GM23338 (cell line): ENCODE measurements at regions not wholly inside any gene's neighbourhood (a gene's known extent, or its start where the extent isn't known, plus 50 kb on each side); places are given as distances from the start of the nearest gene placed in this dataset.

Experiments
- ATAC-seq: fragments of 200-7000 bp; cut with Tn5 transposase; 3 replicates; pipeline ENCODE4 v1.9.1; 2020
- DNase-seq: peaks from one replicate; pipeline ENCODE4 v3.0.0-alpha.2; 2015; ENCODE audit warnings: low spot score
- H2AFZ ChIP-seq: fragments of 200-600 bp; sonication (generic); 2 replicates; pipeline ENCODE4 v1.8.0; 2016; ENCODE audit warnings: antibody characterized with exemption, mild to moderate bottlenecking, moderate library complexity
- H3F3A ChIP-seq: fragments of 200-600 bp; sonication (generic); replicated peaks from 2 replicates; pipeline ENCODE4 v1.8.0; 2017; ENCODE audit warnings: antibody characterized with exemption, mixed run types, low read depth
- H3K27ac ChIP-seq: fragments of 200-600 bp; sonication (generic); 2 replicates; pipeline ENCODE4 v1.6.1; 2016; ENCODE audit warnings: low read depth
- H3K27me3 ChIP-seq: fragments of 200-600 bp; sonication (generic); 2 replicates; pipeline ENCODE4 v1.8.0; 2016; ENCODE audit warnings: mild to moderate bottlenecking, mixed run types, moderate library complexity; ENCODE audit not compliant: insufficient read depth
- H3K36me3 ChIP-seq: fragments of 200-600 bp; sonication (generic); 2 replicates; pipeline ENCODE4 v1.8.0; 2016; ENCODE audit warnings: mild to moderate bottlenecking; ENCODE audit not compliant: insufficient read depth
- H3K4me1 ChIP-seq: fragments of 200-600 bp; sonication (generic); 2 replicates; pipeline ENCODE4 v1.8.0; 2016; ENCODE audit warnings: mild to moderate bottlenecking, moderate library complexity; ENCODE audit not compliant: insufficient read depth
- H3K4me2 ChIP-seq: fragments of 200-600 bp; sonication (generic); 2 replicates; pipeline ENCODE4 v1.7.1; 2017; ENCODE audit warnings: mixed run types
- H3K4me3 ChIP-seq: fragments of 200-600 bp; sonication (generic); 2 replicates; pipeline ENCODE4 v1.6.1; 2016; ENCODE audit warnings: mixed run types
- H3K79me2 ChIP-seq: fragments of 200-600 bp; sonication (generic); replicated peaks from 2 replicates; pipeline ENCODE4 v1.8.0; 2017; ENCODE audit warnings: mild to moderate bottlenecking; ENCODE audit not compliant: insufficient read depth
- H3K9me2 ChIP-seq: fragments of 200-600 bp; sonication (generic); 2 replicates; pipeline ENCODE4 v1.8.0; 2017; ENCODE audit not compliant: insufficient read depth
- H4K20me1 ChIP-seq: fragments of 200-600 bp; sonication (generic); replicated peaks from 2 replicates; pipeline ENCODE4 v1.8.0; 2017; ENCODE audit warnings: mild to moderate bottlenecking; ENCODE audit not compliant: insufficient read depth
- H3K27ac Mint-ChIP-seq: 2 replicates; pipeline ENCODE4 v1.8.0; 2020; ENCODE audit warnings: inconsistent platforms, mild to moderate bottlenecking, moderate library complexity, mixed read lengths
- H3K27me3 Mint-ChIP-seq: 3 replicates; pipeline ENCODE4 v1.8.0; 2022; ENCODE audit warnings: low read depth, mild to moderate bottlenecking, moderate library complexity, mixed read lengths, inconsistent platforms; ENCODE audit not compliant: insufficient read depth, poor library complexity
- H3K36me3 Mint-ChIP-seq: 3 replicates; pipeline ENCODE4 v1.8.0; 2021; ENCODE audit warnings: low read depth, mild to moderate bottlenecking, inconsistent platforms, moderate library complexity, mixed read lengths
- H3K4me1 Mint-ChIP-seq: 3 replicates; pipeline ENCODE4 v1.8.0; 2020; ENCODE audit warnings: mild to moderate bottlenecking, inconsistent platforms, mixed read lengths
- H3K4me3 Mint-ChIP-seq: 3 replicates; pipeline ENCODE4 v1.8.0; 2021; ENCODE audit warnings: moderate library complexity, mild to moderate bottlenecking, inconsistent platforms, mixed read lengths
- H3K9me3 Mint-ChIP-seq: 3 replicates; pipeline ENCODE4 v1.8.0; 2020; ENCODE audit warnings: moderate library complexity, mild to moderate bottlenecking, inconsistent platforms, mixed read lengths
- CREB1 ChIP-seq: fragments of 250-450 bp; sonication (Bioruptor Pico); IDR thresholded peaks from 2 replicates; pipeline ENCODE4 v1.5.0; 2020; ENCODE audit warnings: low read depth, mild to moderate bottlenecking, moderate library complexity
- ETS1 ChIP-seq: IDR thresholded peaks from 2 replicates; pipeline ENCODE4 v1.6.1; 2016; ENCODE audit warnings: antibody characterized with exemption
- EZH2 ChIP-seq: fragments of 200-600 bp; sonication (generic); IDR thresholded peaks from one replicate; pipeline ENCODE4 v1.8.0; 2017; ENCODE audit warnings: antibody characterized with exemption, mild to moderate bottlenecking, low read depth; ENCODE audit not compliant: unreplicated experiment
- EZH2phosphoT487 ChIP-seq: fragments of 200-600 bp; sonication (generic); IDR thresholded peaks from one replicate; pipeline ENCODE4 v1.8.1; 2018; ENCODE audit warnings: antibody characterized with exemption; ENCODE audit not compliant: unreplicated experiment
- POLR2AphosphoS5 ChIP-seq: IDR thresholded peaks from 2 replicates; pipeline ENCODE4 v1.6.1; 2016; ENCODE audit warnings: antibody characterized with exemption, low read depth
- STAT1 ChIP-seq: IDR thresholded peaks from one replicate; pipeline ENCODE4 v1.6.1; 2016; ENCODE audit warnings: antibody characterized with exemption; ENCODE audit not compliant: unreplicated experiment
- ZNF114 ChIP-seq: fragments of 250-450 bp; sonication (Bioruptor Pico); IDR thresholded peaks from 2 replicates; pipeline ENCODE4 v1.5.0; 2020; ENCODE audit warnings: mild to moderate bottlenecking, moderate library complexity
- TF ChIP-seq, protein P1 (sequence below), 2 experiments: fragments of 200-600 bp in 1 of 2; sonication (generic) in 1 of 2; conservative IDR thresholded peaks; 2 replicates each; pipeline versions ENCODE4 v1.5.1 to v1.6.1; 2016 to 2017; ENCODE audit warnings: antibody characterized with exemption in 2 of 2, low read depth in 2 of 2, mild to moderate bottlenecking in 2 of 2, moderate library complexity in 1 of 2

DNA sequence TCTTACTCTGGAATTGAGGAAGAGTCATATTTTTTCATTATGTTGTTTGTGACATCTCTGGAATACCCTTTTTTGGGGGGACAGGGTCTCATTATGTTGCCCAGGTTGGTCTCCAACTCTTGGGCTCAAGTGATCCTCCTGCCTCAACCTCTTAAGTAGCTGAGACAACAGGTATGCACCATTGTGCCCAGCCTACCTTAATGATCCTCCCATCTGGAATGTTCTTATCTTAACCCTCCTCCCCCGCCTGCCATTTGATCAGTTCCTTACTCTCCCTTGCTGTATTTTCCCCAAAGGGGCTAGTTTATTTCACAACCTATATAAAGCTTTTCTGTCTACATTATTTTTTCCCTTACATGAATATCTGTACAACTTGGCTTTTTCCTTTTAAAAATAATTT lies 594.7 kb downstream of the METTL15 start:
- DNase-seq (no peak), ATAC-seq (no peak)
- Histone ChIP-seq H3K9me2 (peaks cover 9% of the 10 kb centered on the region; the same call in 1 of the 2 replicates), H3K79me2 (no peaks in the 10 kb centered on the region), H3K36me3 (no peaks in the 10 kb centered on the region), H3K27ac (no peak overlapping the region), H3K27me3 (no peaks in the 10 kb centered on the region), H2AFZ (no peak overlapping the region), H3K4me3 (no peak overlapping the region), H3K4me1 (no peaks in the 10 kb centered on the region), H3K4me2 (no peak overlapping the region), H4K20me1 (no peaks in the 10 kb centered on the region), H3F3A (no peaks in the 10 kb centered on the region)
- no peak for TF ChIP-seq CREB1 (CRISPR knock-in tag)
- TF ChIP-seq, protein P1, sequence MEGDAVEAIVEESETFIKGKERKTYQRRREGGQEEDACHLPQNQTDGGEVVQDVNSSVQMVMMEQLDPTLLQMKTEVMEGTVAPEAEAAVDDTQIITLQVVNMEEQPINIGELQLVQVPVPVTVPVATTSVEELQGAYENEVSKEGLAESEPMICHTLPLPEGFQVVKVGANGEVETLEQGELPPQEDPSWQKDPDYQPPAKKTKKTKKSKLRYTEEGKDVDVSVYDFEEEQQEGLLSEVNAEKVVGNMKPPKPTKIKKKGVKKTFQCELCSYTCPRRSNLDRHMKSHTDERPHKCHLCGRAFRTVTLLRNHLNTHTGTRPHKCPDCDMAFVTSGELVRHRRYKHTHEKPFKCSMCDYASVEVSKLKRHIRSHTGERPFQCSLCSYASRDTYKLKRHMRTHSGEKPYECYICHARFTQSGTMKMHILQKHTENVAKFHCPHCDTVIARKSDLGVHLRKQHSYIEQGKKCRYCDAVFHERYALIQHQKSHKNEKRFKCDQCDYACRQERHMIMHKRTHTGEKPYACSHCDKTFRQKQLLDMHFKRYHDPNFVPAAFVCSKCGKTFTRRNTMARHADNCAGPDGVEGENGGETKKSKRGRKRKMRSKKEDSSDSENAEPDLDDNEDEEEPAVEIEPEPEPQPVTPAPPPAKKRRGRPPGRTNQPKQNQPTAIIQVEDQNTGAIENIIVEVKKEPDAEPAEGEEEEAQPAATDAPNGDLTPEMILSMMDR (conservative IDR thresholded peaks at IDR 0.05; ENCODE audit: low read depth in 2 of 2): no peak
- Mint-ChIP-seq H3K9me3 (no peaks in the 10 kb centered on the region), H3K4me1 (peaks cover 5% of the 10 kb centered on the region), H3K27me3 (peaks cover 1% of the 10 kb centered on the region), H3K36me3 (no peaks in the 10 kb centered on the region), H3K27ac (no peak overlapping the region), H3K4me3 (no peak overlapping the region)

- no peak overlapping the region for H3K27ac ChIP-seq
- Mint-ChIP-seq H3K27ac (no peak overlapping the region), H3K9me3 (no peaks in the 10 kb centered on the region), H3K4me3 (no peak overlapping the region), H3K27me3 (peaks cover 1% of the 10 kb centered on the region), H3K4me1 (peaks cover 9% of the 10 kb centered on the region), H3K36me3 (no peaks in the 10 kb centered on the region)
- no peaks in the 10 kb centered on the region for H3K27me3 ChIP-seq
- H3K36me3 ChIP-seq: no peaks in the 10 kb centered on the region
- H3K4me3 ChIP-seq: no peak overlapping the region
- no peak overlapping the region for H2AFZ ChIP-seq
- ATAC-seq: no peak
- no peak overlapping the region for H3K4me2 ChIP-seq
- peaks cover 9% of the 10 kb centered on the region; the same call in 1 of the 2 replicates for H3K9me2 ChIP-seq
- no peak for DNase-seq
- TF ChIP-seq EZH2phosphoT487: no peak
- TF ChIP-seq, protein P1 (conservative IDR thresholded peaks at IDR 0.05; ENCODE audit: low read depth in 2 of 2): no peak
- no peak for TF ChIP-seq EZH2
- no peak for TF ChIP-seq ZNF114 (CRISPR knock-in tag)
- no peak for TF ChIP-seq STAT1
- TF ChIP-seq ETS1: no peak
- no peak for TF ChIP-seq POLR2AphosphoS5
- H3F3A ChIP-seq: no peaks in the 10 kb centered on the region
- H3K4me1 ChIP-seq: no peaks in the 10 kb centered on the region
- H4K20me1 ChIP-seq: no peaks in the 10 kb centered on the region
- no peaks in the 10 kb centered on the region for H3K79me2 ChIP-seq
These were observed 594.2 kb downstream of the METTL15 start for GRCh38 chr11:28702450-28702790.
